ENCODE measurements at regions not wholly inside any gene's neighbourhood (a gene's known extent, or its start where the extent isn't known, plus 50 kb on each side); places are given as distances from the start of the nearest gene placed in this dataset.
"Not testable (repeated sequence)": the region's sequence is repeated elsewhere in the genome, so short reads cannot be mapped to it uniquely, and the experiment has no call there.

DNA sequence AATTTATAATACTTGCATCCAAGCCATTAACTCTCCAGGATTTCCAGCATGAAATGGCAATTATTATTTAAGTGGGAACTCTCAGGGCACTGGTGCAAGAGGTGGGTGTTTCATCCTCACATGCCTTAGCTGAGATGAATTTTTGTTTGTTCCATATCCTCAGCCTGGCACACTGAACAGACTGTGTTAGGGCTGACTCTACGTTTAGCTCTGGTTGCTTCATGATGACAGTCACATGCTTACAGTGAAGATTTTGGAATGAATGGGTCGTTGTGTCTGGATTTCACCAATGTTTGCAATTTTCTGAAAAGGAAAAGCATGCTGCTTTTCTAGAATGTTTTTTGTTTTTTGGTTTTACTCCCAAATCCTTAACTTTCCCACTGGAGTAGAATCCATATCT, 246.6 kb downstream of the INSC start:
- TF ChIP-seq, protein P1, sequence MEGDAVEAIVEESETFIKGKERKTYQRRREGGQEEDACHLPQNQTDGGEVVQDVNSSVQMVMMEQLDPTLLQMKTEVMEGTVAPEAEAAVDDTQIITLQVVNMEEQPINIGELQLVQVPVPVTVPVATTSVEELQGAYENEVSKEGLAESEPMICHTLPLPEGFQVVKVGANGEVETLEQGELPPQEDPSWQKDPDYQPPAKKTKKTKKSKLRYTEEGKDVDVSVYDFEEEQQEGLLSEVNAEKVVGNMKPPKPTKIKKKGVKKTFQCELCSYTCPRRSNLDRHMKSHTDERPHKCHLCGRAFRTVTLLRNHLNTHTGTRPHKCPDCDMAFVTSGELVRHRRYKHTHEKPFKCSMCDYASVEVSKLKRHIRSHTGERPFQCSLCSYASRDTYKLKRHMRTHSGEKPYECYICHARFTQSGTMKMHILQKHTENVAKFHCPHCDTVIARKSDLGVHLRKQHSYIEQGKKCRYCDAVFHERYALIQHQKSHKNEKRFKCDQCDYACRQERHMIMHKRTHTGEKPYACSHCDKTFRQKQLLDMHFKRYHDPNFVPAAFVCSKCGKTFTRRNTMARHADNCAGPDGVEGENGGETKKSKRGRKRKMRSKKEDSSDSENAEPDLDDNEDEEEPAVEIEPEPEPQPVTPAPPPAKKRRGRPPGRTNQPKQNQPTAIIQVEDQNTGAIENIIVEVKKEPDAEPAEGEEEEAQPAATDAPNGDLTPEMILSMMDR (IDR thresholded peaks at IDR 0.05), result no peak
- H3K4me1 Mint-ChIP-seq (ENCODE audit: low read depth), result no peaks in the 10 kb centered on the region
- no peaks in the 10 kb centered on the region; the same call in 1 of the 2 replicates for H3K36me3 Mint-ChIP-seq (ENCODE audit: low read depth)
- no peak overlapping the region for H3K27ac Mint-ChIP-seq
- H3K27me3 Mint-ChIP-seq (ENCODE audit: insufficient read depth), result peaks cover 2% of the 10 kb centered on the region; the same call in 1 of the 2 replicates
- DNase-seq, result no peak
- peaks cover 46% of the 10 kb centered on the region for H3K9me3 Mint-ChIP-seq
- H3K4me3 Mint-ChIP-seq, result no peak overlapping the region

DNA sequence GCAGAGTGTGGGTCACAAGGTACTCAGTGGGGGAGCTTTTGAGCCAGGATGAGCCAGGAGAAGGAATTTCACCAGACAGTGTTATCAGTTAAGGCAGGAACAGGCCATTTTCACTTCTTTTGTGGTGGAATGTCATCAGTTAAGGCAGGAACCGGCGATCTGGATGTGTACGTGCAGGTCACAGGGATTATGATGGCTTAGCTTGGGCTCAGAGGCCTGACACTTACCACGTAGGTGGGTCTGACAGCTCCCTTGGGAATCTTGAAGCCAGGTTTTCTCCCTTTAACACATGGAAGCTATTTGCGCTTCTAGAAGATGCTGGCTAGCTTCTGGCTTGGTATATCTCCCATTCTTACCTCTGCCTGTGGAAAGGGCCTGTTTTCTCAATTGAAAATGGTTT, 250.6 kb downstream of the INSC start:
- H3K27ac Mint-ChIP-seq; H3K27me3 Mint-ChIP-seq (ENCODE audit: insufficient read depth); H3K4me3 Mint-ChIP-seq; H3K36me3 Mint-ChIP-seq (ENCODE audit: low read depth); DNase-seq; H3K4me1 Mint-ChIP-seq (ENCODE audit: low read depth): not testable (repeated sequence)
- peaks cover 50% of the 10 kb centered on the region for H3K9me3 Mint-ChIP-seq

DNA sequence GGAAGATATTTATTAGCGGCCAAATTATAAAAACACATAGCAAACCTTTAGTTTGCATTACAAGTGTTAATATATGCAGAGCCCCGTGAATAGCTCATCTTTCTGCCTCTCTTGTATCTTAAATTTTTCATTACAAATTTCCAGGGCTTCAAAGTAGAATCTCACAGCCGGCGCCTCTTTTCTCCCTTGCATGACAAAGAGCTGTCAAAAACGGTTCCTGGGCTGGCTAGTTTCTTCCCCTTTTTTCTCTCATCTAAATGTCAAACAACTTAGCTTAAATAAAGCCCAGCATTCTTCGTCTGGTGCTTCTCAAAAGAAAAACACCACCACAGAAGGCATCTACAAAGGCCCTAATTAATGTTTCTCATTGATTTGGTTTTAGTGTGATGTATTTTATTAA, 253.0 kb downstream of the INSC start:
- H3K27me3 Mint-ChIP-seq (ENCODE audit: insufficient read depth), result no peaks in the 10 kb centered on the region
- TF ChIP-seq, protein P1 (IDR thresholded peaks at IDR 0.05), result no peak
- no peak for DNase-seq
- H3K36me3 Mint-ChIP-seq (ENCODE audit: low read depth), result no peaks in the 10 kb centered on the region; the same call in 1 of the 2 replicates
- no peak overlapping the region for H3K27ac Mint-ChIP-seq
- no peaks in the 10 kb centered on the region for H3K4me1 Mint-ChIP-seq (ENCODE audit: low read depth)
- no peak overlapping the region for H3K4me3 Mint-ChIP-seq
- peaks cover 66% of the 10 kb centered on the region for H3K9me3 Mint-ChIP-seq

DNA sequence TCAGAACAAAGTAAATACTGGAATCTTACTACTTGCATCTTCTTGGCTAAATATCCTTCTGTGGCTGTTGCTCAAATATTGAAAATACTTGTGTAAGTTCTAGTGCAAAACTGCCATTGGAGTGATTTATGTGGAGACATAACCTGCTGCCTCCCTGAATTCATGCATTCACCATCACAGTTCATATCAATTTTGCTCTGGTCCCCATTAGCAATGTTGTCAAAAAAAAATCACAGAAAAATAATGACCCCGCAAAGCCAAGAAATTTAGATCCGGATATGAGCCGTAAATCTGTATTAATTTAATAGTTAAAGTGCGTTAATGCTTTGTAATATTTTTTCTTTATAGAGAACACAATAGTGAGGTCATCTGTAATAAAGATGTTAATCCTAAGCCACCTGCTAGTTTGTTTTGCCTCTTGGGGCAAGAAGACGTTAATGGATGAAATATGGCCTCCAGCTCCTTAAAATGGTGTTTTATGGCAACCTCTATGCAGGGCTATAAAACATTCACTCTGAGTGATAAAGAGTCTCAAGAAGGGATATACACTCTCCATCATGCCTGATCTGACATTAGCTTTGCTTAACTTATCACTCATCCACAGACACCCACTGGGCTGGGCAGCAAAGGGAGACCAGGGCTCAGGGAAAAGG, 255.9 kb downstream of the INSC start:
- H3K4me1 Mint-ChIP-seq (ENCODE audit: low read depth), result no peaks in the 10 kb centered on the region
- no peaks in the 10 kb centered on the region for H3K36me3 Mint-ChIP-seq (ENCODE audit: low read depth)
- DNase-seq, result no peak
- H3K4me3 Mint-ChIP-seq, result no peak overlapping the region
- no peaks in the 10 kb centered on the region for H3K27me3 Mint-ChIP-seq (ENCODE audit: insufficient read depth)
- TF ChIP-seq, protein P1 (IDR thresholded peaks at IDR 0.05), result no peak
- no peak overlapping the region for H3K27ac Mint-ChIP-seq
- H3K9me3 Mint-ChIP-seq, result peaks cover 54% of the 10 kb centered on the region

DNA sequence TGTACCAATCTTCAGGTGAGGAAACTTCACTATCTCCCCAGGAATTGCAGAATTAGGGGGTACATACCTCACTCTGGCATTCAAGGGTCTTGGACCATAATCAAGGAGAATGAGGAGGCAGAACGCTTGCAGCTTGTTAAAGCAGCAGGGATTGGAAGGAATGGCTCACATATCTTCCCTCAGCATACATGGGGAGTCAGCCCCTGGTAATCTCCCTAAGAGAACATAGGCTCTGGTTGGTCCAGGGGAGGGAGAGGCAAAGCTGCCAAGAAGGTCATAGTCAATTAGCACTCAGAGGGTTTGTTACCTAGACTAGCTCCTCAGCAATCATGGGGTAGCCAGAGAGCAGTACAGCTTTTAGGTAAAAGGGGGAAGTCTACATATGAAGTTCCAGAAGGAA, 256.8 kb downstream of the INSC start:
- DNase-seq, result no peak
- Mint-ChIP-seq H3K27ac (no peak overlapping the region), H3K4me1 (ENCODE audit: low read depth) (no peaks in the 10 kb centered on the region), H3K36me3 (ENCODE audit: low read depth) (no peaks in the 10 kb centered on the region), H3K9me3 (peaks cover 55% of the 10 kb centered on the region), H3K27me3 (ENCODE audit: insufficient read depth) (no peaks in the 10 kb centered on the region), H3K4me3 (no peak overlapping the region)
- TF ChIP-seq, protein P1 (IDR thresholded peaks at IDR 0.05), result no peak

DNA sequence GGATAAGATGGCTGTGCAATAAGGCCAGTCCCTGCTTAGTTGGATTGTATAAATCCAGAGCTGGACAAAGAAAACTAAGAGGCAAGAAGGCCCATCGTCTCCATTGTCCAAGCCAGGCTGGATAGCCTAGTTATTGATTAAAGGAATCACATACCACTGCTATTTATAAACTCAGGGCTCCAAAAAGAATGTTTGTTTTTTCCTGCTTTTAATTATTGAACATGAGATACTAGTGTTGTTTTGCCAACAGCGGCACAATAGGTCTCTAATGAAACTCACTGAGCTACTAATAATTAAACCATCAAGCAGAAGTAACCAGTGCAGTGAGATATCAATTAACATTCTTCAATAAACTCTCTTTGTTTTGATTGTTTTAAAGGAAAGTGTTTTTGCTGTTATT, 259.7 kb downstream of the INSC start:
- no peaks in the 10 kb centered on the region for H3K36me3 Mint-ChIP-seq (ENCODE audit: low read depth)
- TF ChIP-seq, protein P1 (IDR thresholded peaks at IDR 0.05), result no peak
- no peak for DNase-seq
- H3K9me3 Mint-ChIP-seq, result peaks cover 72% of the 10 kb centered on the region
- no peaks in the 10 kb centered on the region for H3K27me3 Mint-ChIP-seq (ENCODE audit: insufficient read depth)
- no peaks in the 10 kb centered on the region for H3K4me1 Mint-ChIP-seq (ENCODE audit: low read depth)
- H3K4me3 Mint-ChIP-seq, result no peak overlapping the region
- no peak overlapping the region for H3K27ac Mint-ChIP-seq

Data from HFFc6 (cell line).